Ishikawa (cell line): ENCODE measurements at regions not wholly inside any gene's neighbourhood (a gene's known extent, or its start where the extent isn't known, plus 50 kb on each side); places are given as distances from the start of the nearest gene placed in this dataset.

Experiments used
- CEBPB ChIP-seq: IDR thresholded peaks from 2 replicates; pipeline ENCODE4 v1.6.1; 2012
- EGR1 ChIP-seq: IDR thresholded peaks from 2 replicates; pipeline ENCODE4 v1.6.1; 2012
- EP300 ChIP-seq: IDR thresholded peaks from 2 replicates; pipeline ENCODE4 v1.6.1; 2012; ENCODE audit warnings: borderline replicate concordance
- NFIC ChIP-seq: IDR thresholded peaks from 2 replicates; pipeline ENCODE4 v1.6.1; 2012
- RAD21 ChIP-seq: IDR thresholded peaks from 2 replicates; pipeline ENCODE4 v1.6.1; 2012; ENCODE audit warnings: low read depth
- TAF1 ChIP-seq: IDR thresholded peaks from 2 replicates; pipeline ENCODE4 v1.6.1; 2012; ENCODE audit warnings: low read depth, mild to moderate bottlenecking
- TCF12 ChIP-seq: IDR thresholded peaks from 2 replicates; pipeline ENCODE4 v1.6.1; 2012; ENCODE audit warnings: low read depth
- TEAD4 ChIP-seq: IDR thresholded peaks from 2 replicates; pipeline ENCODE4 v1.6.1; 2012
- YY1 ChIP-seq: IDR thresholded peaks from 2 replicates; pipeline ENCODE4 v1.6.1; 2012; ENCODE audit warnings: low read depth
- ZBTB7A ChIP-seq: IDR thresholded peaks from 2 replicates; pipeline ENCODE4 v1.6.1; 2012; ENCODE audit warnings: low read depth
- TF ChIP-seq, protein P1 (sequence below): IDR thresholded peaks from 2 replicates; pipeline ENCODE4 v1.6.1; 2012
- TF ChIP-seq, protein P2 (sequence below): IDR thresholded peaks from 2 replicates; pipeline ENCODE4 v1.6.1; 2012; ENCODE audit warnings: low read depth, mild to moderate bottlenecking
- TF ChIP-seq, protein P3 (sequence below): IDR thresholded peaks from 2 replicates; pipeline ENCODE4 v1.6.1; 2012

DNA sequence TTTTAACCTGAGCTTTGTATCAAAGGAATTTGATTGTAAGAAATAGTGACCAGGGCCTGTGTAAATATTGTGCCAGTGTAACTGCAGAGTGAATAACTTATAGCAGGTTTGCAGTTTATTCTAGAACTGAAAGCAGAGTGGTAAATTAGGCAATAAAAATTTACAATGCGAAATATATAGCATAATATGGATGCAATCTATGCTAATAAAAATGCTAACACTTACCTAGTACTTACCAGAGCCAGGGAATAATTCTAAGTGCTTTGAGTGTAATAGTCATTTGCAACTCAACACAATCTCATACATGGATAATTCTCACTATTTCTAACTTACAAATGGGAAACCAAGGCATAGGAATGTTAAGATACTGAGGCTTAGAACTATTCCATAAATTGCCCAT, 303.4 kb downstream of the ISL1 start:
- TF ChIP-seq EP300 (no peak), TAF1 (no peak), RAD21 (no peak), TCF12 (no peak), TEAD4 (no peak), NFIC (no peak), CEBPB (no peak), ZBTB7A (no peak), EGR1 (no peak), YY1 (no peak)
- TF ChIP-seq, protein P1, sequence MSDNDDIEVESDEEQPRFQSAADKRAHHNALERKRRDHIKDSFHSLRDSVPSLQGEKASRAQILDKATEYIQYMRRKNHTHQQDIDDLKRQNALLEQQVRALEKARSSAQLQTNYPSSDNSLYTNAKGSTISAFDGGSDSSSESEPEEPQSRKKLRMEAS, result no peak
- TF ChIP-seq, protein P2, sequence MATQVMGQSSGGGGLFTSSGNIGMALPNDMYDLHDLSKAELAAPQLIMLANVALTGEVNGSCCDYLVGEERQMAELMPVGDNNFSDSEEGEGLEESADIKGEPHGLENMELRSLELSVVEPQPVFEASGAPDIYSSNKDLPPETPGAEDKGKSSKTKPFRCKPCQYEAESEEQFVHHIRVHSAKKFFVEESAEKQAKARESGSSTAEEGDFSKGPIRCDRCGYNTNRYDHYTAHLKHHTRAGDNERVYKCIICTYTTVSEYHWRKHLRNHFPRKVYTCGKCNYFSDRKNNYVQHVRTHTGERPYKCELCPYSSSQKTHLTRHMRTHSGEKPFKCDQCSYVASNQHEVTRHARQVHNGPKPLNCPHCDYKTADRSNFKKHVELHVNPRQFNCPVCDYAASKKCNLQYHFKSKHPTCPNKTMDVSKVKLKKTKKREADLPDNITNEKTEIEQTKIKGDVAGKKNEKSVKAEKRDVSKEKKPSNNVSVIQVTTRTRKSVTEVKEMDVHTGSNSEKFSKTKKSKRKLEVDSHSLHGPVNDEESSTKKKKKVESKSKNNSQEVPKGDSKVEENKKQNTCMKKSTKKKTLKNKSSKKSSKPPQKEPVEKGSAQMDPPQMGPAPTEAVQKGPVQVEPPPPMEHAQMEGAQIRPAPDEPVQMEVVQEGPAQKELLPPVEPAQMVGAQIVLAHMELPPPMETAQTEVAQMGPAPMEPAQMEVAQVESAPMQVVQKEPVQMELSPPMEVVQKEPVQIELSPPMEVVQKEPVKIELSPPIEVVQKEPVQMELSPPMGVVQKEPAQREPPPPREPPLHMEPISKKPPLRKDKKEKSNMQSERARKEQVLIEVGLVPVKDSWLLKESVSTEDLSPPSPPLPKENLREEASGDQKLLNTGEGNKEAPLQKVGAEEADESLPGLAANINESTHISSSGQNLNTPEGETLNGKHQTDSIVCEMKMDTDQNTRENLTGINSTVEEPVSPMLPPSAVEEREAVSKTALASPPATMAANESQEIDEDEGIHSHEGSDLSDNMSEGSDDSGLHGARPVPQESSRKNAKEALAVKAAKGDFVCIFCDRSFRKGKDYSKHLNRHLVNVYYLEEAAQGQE, result no peak
- TF ChIP-seq, protein P3, sequence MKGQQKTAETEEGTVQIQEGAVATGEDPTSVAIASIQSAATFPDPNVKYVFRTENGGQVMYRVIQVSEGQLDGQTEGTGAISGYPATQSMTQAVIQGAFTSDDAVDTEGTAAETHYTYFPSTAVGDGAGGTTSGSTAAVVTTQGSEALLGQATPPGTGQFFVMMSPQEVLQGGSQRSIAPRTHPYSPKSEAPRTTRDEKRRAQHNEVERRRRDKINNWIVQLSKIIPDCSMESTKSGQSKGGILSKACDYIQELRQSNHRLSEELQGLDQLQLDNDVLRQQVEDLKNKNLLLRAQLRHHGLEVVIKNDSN, result no peak
